CD4-positive, alpha-beta T cell treated with Interleukin-4 for 4 hours (primary cell): ENCODE measurements at regions not wholly inside any gene's neighbourhood (a gene's known extent, or its start where the extent isn't known, plus 50 kb on each side); places are given as distances from the start of the nearest gene placed in this dataset.
"Not testable (repeated sequence)": the region's sequence is repeated elsewhere in the genome, so short reads cannot be mapped to it uniquely, and the experiment has no call there.

Experiments used
- DNase-seq: peaks from one replicate; pipeline ENCODE4 v3.0.0-alpha.2; 2020

DNA sequence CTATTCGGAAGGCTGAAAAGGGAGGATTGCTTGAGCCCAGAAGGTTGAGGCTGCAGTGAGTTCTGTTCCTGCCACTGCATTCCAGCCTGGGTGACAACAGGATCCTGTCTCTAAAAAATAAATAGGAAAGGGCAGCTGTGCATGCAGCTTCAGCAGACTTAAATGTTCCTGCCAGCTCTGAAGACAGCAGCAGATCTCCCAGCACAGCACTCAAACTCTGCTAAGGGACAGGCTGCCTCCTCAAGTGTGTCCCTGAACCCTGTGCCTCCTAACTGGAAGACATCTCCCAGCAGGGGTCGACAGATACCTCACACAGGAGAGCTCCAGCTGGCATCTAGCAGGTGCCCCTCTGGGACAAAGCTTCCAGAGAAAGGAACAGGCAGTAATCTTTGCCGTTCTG is 117.9 kb downstream of the CXCL12 start:
- no peak for DNase-seq

- no peak for DNase-seq
Measured at GRCh38 chr10:44264244-44264643, 120.7 kb downstream of the CXCL12 start.

- DNase-seq: no peak
Measured at GRCh38 chr10:44263771-44264170, 121.1 kb downstream of the CXCL12 start.

GRCh38 chr10:44262551-44263251 is 122.2 kb downstream of the CXCL12 start:
- no peak for DNase-seq

GRCh38 chr10:44261710-44262455 is 123.0 kb downstream of the CXCL12 start:
- DNase-seq: no peak

DNA sequence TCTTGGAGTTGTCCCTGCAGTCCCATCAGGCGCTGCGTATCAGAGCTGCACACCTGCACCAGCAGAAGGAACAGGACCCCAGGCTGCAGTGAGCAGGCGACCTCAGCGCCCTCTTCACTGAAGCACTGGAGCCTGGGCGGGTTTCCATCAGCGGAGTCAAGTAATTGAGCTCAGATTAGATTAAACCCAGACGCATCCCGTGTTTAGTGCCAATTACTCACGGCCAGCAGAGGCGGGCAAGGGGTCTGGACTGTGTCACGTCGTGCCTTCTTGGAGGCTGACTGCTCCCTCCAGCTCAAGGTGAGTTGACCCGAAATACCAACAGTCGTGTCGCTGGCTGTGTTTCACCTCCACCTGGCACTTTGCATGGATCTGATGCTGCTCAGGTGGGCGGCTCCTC is 123.6 kb downstream of the CXCL12 start:
- no peak for DNase-seq

DNA sequence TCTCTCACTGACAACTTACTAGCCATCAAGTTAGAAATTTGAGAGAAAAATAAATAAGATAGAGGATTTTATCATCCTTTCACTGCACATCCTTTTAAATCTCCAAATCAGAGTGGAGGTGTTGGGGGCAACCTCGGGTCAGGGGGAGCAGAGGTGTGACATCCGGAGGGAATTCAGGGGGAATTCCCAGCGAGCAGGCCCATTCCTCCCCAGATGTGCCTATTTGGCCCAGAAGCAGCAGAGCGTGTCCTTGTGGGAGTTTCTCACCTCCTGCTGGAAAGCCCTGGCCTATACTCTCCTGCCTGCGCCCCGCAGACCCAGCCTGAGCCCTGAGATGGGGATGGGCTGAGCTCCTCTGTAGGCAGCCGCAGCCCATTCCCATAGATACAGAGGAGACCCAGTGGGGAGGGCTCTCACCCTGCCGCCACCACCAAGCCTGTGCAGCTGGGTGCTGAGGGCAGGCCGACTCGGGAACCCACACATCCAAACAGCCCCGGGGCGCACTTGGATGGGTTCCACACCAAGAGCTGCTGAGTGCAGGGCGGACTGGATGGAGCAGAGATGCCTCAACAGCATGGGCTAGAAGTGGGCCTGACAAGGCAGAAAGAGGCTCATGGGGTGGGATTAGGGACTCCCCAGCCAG is 124.5 kb downstream of the CXCL12 start:
- DNase-seq: no peak

GRCh38 chr10:44259090-44259874 is 125.6 kb downstream of the CXCL12 start:
- no peak for DNase-seq

DNA sequence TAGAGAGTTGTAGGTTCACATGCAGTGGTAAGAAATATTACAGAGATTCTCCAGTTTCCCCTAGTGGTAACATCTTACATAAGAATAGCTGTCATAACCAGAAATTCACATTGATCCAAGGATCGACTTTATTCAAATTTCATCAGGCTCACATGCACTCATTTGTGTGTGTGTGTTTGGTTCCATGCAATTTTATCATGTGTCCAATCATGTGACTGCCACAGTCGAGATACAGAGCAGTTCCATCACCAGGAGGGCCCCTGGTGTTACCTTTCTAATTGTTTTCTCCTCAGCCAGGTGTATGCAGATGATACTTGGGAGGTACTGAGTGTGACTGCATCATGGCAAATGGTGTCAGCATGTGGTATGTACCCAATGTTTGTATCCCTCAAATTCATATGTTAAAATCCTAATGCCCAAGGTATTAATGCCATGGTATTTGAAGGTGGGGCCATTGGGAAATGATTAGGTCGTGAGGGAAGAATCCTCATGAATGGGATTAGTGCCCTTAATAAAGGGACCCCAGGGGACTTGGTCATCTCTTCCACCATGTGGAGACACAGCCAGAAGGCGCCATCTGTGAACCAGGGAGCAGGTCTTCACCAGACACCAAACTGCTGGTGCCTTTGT is 126.3 kb downstream of the CXCL12 start:
- no peak for DNase-seq

GRCh38 chr10:44258019-44258418 is 126.9 kb downstream of the CXCL12 start:
- no peak for DNase-seq

DNA sequence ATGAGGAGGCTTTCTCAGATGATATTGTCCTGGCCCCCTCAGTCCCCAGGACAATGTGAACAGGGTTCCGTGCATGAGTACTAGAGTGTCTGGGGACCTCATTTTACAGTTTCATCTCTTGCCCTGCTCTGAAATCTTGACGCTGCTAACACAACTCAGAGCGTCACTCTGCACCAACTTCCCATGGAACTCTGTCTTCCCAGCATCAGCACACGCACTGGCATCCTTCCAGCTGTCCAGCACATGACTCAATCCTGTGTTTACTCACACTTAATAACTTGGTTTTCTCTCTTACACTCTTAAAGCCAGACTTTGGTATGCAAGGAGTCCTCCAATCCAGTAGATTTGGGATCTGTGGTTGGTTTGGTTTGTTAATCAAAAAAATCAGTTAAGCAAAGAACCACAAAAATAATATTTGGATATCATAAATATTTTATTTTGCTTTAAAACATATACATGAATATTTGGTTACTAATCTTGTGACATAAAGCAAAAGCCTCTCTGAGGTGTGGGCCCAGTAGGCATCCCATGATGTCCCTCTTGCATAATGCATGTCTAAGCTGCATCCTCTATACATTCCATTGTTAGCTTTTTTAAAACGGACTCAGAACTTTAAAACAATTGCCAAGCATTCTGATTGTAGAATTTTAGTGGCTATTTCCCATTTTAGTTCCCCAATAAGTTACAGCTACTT is 131.0 kb downstream of the CXCL12 start:
- no peak for DNase-seq

DNA sequence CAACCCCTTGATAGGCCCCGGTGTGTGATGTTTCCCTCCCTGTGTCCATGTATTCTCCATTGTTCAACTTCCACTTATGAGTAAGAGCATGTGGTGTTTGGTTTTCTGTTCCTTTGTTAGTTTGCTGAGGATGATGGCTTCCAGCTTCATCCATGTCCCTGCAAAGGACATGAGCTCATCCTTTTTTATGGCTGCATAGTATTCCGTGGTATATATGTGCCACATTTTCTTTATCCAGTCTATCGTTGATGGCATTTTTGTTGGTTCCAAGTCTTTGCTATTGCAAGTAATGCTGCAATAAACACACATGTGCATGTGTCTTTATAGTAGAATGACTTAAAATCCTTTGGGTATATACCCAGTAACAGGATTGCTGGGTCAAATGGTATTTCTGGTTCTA is 132.3 kb downstream of the CXCL12 start:
- DNase-seq: not testable (repeated sequence)

- DNase-seq: not testable (repeated sequence)
Measured at GRCh38 chr10:44249933-44250332, 135.0 kb downstream of the CXCL12 start.

- no peak for DNase-seq
Measured at GRCh38 chr10:44249490-44249889, 135.4 kb downstream of the CXCL12 start.

DNA sequence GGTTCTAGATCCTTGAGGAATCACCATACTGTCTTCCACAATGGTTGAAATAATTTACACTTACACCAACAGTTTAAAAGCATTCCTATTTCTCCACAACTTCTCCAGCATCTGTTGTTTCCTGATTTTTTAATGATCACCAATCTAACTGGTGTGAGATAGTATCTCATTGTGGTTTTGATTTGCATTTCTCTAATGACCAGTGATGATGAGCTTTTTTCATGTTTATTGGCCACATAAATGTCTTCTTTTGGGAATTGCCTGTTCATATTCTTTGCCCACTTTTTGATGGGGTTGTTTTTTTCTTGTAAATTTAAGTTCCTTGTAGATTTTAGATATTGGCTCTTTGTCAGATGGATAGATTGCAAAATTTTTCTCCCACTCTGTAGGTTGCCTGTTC is 138.2 kb downstream of the CXCL12 start:
- DNase-seq: not testable (repeated sequence)

- not testable (repeated sequence) for DNase-seq
Measured at GRCh38 chr10:44246287-44246686, 138.6 kb downstream of the CXCL12 start.

DNA sequence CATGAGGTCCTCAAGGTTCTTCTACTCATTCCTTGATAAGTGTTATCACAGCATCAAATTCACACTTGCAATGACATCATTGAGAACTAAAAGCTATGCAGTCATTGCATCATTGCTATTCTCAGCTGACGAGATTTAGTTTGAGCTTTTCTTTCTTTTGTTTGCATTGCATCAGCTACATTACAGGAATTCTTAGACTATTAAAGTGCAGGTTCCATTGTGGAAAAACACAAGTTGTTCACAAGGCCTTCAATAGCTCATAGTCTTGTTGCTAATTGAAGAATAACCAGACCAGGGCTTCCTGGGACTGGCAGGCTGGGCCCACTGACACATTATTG is 139.3 kb downstream of the CXCL12 start:
- DNase-seq: no peak

DNA sequence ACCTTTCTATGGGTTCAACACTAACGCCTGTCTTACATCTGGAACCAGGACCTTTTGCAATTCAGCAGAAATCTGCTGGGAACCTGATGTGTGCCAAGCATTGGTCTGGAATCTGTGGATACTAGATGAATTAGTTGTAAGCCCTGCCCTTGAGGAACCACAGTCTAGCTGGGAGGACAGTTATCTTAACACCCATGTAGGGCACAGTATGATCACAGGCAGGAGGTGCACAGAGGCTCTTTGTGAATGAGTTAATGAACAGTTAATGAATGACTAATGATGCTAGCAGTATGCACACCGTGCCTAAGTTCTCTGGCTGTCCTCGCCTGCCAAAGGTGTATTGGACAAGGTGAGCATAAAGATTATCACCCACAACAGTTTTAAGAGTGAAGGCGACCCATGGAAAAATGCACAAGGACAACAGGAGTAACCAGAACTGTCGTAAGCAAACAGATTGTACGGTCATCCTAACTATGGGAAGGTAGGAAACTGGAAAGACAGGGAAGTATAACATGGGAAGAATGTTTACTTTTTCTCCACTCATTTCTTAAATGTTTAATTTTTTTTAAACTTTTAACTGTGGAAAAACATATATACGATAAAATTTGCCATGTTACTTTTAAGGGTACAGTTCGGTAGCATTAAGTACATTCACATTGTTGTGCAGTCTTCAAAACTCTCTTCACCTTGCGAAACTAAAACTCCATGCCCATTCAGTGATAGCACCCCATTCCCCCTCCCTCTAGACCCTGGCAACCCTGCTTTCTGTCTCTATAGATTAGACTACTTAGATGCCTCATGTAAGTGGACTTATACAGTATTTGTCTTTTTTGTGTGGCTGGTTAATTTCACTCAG is 139.9 kb downstream of the CXCL12 start:
- DNase-seq: no peak

GRCh38 chr10:44243851-44244510 is 140.9 kb downstream of the CXCL12 start:
- no peak for DNase-seq

DNA sequence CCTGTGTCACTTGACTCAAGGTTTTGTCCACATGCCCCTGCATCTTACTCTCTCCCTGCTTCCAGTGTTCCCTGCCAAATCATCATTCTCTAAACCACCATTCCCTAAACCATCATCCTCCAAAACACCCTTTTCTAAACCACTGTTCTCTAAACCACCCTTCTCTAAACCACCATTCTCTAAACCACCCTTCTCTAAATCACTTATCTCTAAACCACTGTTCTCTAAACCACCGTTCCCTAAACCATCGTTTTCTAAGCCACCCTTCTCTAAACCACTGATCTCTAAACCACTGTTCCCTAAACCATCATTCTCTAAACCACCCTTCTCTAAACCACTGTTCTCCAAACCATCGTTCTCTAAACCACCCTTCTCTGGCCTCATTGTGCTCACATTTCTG is 142.1 kb downstream of the CXCL12 start:
- DNase-seq: no peak

DNA sequence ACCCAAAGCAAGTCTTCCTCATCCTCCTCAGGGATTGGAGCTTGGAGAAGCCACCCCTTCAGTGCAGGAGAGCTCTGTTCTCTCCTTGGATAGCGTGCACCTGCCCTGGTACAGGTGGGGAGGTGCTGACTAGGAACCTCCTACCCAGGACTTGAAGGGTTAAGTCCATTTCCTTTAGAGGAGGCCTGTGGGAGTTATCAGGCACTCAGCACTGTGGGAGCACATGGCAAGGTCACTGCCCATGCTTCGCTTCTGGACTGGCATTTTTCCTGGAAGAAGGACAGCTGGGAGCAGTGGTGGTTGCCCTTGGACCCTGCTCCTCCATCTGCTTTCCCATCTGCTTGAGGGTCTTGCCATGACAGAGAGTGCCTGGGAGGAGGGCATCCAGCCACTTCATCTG is 142.8 kb downstream of the CXCL12 start:
- DNase-seq: no peak
